Activated CD8-positive, alpha-beta T cell treated with anti-CD3 and anti-CD28 coated beads for 36 hours (primary cell): ENCODE measurements at regions not wholly inside any gene's neighbourhood (a gene's known extent, or its start where the extent isn't known, plus 50 kb on each side); places are given as distances from the start of the nearest gene placed in this dataset.

Experiments used
- ATAC-seq: fragments of 200-7000 bp; cut with Tn5 transposase; one replicate; pipeline ENCODE4 v1.10.0; 2021; ENCODE audit warnings: mild to moderate bottlenecking, moderate library complexity
- CTCF ChIA-PET: fragments of 350-600 bp; sonication (Branson Sonifier 250); formaldehyde crosslinking; loops from one replicate; lab custom pipeline; 2021; ENCODE audit warnings: antibody characterized with exemption; lab: Charles Lee
- POLR2A ChIA-PET: fragments of 350-600 bp; sonication (Branson Sonifier 250); formaldehyde crosslinking; loops from one replicate; lab custom pipeline; 2021; ENCODE audit warnings: antibody characterized with exemption; lab: Charles Lee
- DNase-seq: peaks from one replicate; pipeline ENCODE4 v3.0.0-alpha.2; 2020
- H3K27ac Mint-ChIP-seq: one replicate; pipeline ENCODE4 v1.8.0; 2021; ENCODE audit warnings: mild to moderate bottlenecking, mixed read lengths
- H3K27me3 Mint-ChIP-seq: one replicate; pipeline ENCODE4 v1.8.0; 2021; ENCODE audit warnings: mixed read lengths
- H3K36me3 Mint-ChIP-seq: one replicate; pipeline ENCODE4 v1.8.0; 2021; ENCODE audit warnings: low read depth, mixed read lengths
- H3K4me1 Mint-ChIP-seq: one replicate; pipeline ENCODE4 v1.8.0; 2021; ENCODE audit warnings: low read depth, mixed read lengths
- H3K4me3 Mint-ChIP-seq: one replicate; pipeline ENCODE4 v1.8.0; 2021; ENCODE audit warnings: mild to moderate bottlenecking, moderate library complexity, mixed read lengths
- H3K9me3 Mint-ChIP-seq: one replicate; pipeline ENCODE4 v1.8.0; 2021; ENCODE audit warnings: mixed read lengths
- CTCF ChIP-seq: fragments of 200-600 bp; IDR thresholded peaks from one replicate; pipeline ENCODE4 v1.8.0; 2022; ENCODE audit warnings: antibody characterized with exemption, mild to moderate bottlenecking
- intact Hi-C: fragments of 100-400 bp; cut with micrococcal nuclease; formaldehyde crosslinking; loops from one replicate; pipeline ENCODE4 v1.10.0; 2022

GRCh38 chr5:125401724-125402622, 655.5 kb upstream of the ZNF608 start:
- Mint-ChIP-seq H3K4me3 (no peak overlapping the region), H3K36me3 (no peaks in the 10 kb centered on the region), H3K27me3 (no peaks in the 10 kb centered on the region), H3K4me1 (no peaks in the 10 kb centered on the region), H3K27ac (no peak overlapping the region), H3K9me3 (peaks cover 2% of the 10 kb centered on the region)
- ATAC-seq (no peak), DNase-seq (no peak)
- intact Hi-C loops: no loop called here
- POLR2A ChIA-PET: no interaction called here
- CTCF ChIA-PET: no interaction called here
- no peak for TF ChIP-seq CTCF

GRCh38 chr5:125402787-125403186, 656.3 kb upstream of the ZNF608 start:
- POLR2A ChIA-PET: no interaction called here
- Mint-ChIP-seq H3K27ac (no peak overlapping the region), H3K36me3 (no peaks in the 10 kb centered on the region), H3K4me1 (no peaks in the 10 kb centered on the region), H3K9me3 (peaks cover 2% of the 10 kb centered on the region), H3K4me3 (no peak overlapping the region), H3K27me3 (no peaks in the 10 kb centered on the region)
- CTCF ChIA-PET: no interaction called here
- TF ChIP-seq CTCF: no peak
- intact Hi-C loops: no loop called here
- ATAC-seq: no peak
- no peak for DNase-seq

GRCh38 chr5:125404056-125404455, 657.6 kb upstream of the ZNF608 start:
- H3K36me3 Mint-ChIP-seq: no peaks in the 10 kb centered on the region
- POLR2A ChIA-PET: no interaction called here
- CTCF ChIA-PET: no interaction called here

GRCh38 chr5:125408448-125409233, 662.2 kb upstream of the ZNF608 start:
- H3K4me3 Mint-ChIP-seq: no peak overlapping the region
- CTCF ChIA-PET: no interaction called here
- H3K36me3 Mint-ChIP-seq: no peaks in the 10 kb centered on the region
- H3K9me3 Mint-ChIP-seq: no peaks in the 10 kb centered on the region
- intact Hi-C loops: no loop called here
- H3K27ac Mint-ChIP-seq: no peak overlapping the region
- H3K27me3 Mint-ChIP-seq: no peaks in the 10 kb centered on the region
- ATAC-seq: peak; percentile 82
- peaks cover 7% of the 10 kb centered on the region for H3K4me1 Mint-ChIP-seq
- POLR2A ChIA-PET: no interaction called here
- DNase-seq: peak; percentile 27
- no peak for TF ChIP-seq CTCF

More at GRCh38 chr5:125404056-125404455, 657.6 kb upstream of the ZNF608 start:
- H3K27ac Mint-ChIP-seq: no peak overlapping the region
- H3K4me3 Mint-ChIP-seq: no peak overlapping the region
- no peak for ATAC-seq
- peaks cover 7% of the 10 kb centered on the region for H3K4me1 Mint-ChIP-seq
- DNase-seq: no peak
- no peak for TF ChIP-seq CTCF
- H3K27me3 Mint-ChIP-seq: no peaks in the 10 kb centered on the region
- intact Hi-C loops: no loop called here
- no peaks in the 10 kb centered on the region for H3K9me3 Mint-ChIP-seq
